ENCODE measurements at regions not wholly inside any gene's neighbourhood (a gene's known extent, or its start where the extent isn't known, plus 50 kb on each side); places are given as distances from the start of the nearest gene placed in this dataset.

DNA sequence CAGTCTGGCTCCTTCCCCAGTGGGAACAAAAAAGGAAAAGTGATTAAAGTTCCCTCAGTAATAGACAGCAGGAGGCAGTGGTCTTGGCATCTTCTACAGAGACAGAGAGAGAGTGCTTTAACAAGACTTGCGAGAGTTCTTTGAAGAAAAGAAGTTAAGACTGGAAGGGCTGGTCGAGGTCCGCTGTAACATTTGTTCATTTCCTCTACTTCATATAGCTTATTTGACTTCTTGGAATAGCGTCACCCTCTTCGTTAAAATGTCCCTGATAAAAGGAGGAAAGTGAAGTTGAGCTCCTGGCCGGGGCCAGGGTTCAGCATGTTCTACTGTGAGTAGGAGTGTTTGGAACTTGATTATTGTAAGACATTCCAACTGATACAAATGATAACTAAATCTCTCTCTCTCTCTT, 179.8 kb downstream of the SLIT2 start:
- no peak for TF ChIP-seq POLR2AphosphoS5 (IDR thresholded peaks at IDR 0.05; ENCODE audit: borderline replicate concordance, low read depth, low read length)
- no peak for TF ChIP-seq FOXP2 (optimal IDR thresholded peaks at IDR 0.05; ENCODE audit: control extremely low read depth, extremely low read length, insufficient read depth)
- TF ChIP-seq EZH2 (IDR thresholded peaks at IDR 0.05): no peak
- no peak overlapping the region for H3K9ac ChIP-seq (ENCODE audit: insufficient read length)
- no peak overlapping the region for H3K4me3 ChIP-seq
- H3K9me3 ChIP-seq (ENCODE audit: low read depth, low read length): no peaks in the 10 kb centered on the region
- DNase-seq (ENCODE audit: low read depth, low spot score): no peak
- no peaks in the 10 kb centered on the region for H3K36me3 ChIP-seq (ENCODE audit: insufficient read depth, low read length)
- no peak overlapping the region for H3K27ac ChIP-seq

DNA sequence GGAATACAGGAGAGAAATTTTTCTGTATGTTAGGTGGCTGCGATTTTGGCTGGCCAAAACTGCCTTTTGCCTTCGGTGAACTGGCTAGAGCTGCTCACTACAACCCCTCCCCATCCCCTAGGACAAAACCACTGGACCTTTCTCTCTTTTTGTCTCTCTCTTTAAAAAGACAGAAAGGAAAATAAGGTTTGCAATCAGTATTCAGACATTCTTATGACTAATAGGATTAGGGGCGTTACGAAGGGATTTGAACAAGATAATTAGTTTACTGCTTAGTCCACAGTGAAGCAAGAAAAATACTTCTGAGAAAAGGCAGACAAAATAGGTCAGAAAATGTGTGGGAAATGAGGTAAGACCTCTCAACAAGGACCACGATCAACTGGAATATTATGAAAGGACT, 180.4 kb downstream of the SLIT2 start:
- no peak overlapping the region for H3K27ac ChIP-seq
- no peaks in the 10 kb centered on the region for H3K36me3 ChIP-seq (ENCODE audit: insufficient read depth, low read length)
- no peak overlapping the region for H3K9ac ChIP-seq (ENCODE audit: insufficient read length)
- H3K9me3 ChIP-seq (ENCODE audit: low read depth, low read length): no peaks in the 10 kb centered on the region
- no peak for DNase-seq (ENCODE audit: low read depth, low spot score)
- no peak overlapping the region for H3K4me3 ChIP-seq
- TF ChIP-seq FOXP2 (optimal IDR thresholded peaks at IDR 0.05; ENCODE audit: control extremely low read depth, extremely low read length, insufficient read depth) (no peak), POLR2AphosphoS5 (IDR thresholded peaks at IDR 0.05; ENCODE audit: borderline replicate concordance, low read depth, low read length) (no peak), EZH2 (IDR thresholded peaks at IDR 0.05) (no peak)

DNA sequence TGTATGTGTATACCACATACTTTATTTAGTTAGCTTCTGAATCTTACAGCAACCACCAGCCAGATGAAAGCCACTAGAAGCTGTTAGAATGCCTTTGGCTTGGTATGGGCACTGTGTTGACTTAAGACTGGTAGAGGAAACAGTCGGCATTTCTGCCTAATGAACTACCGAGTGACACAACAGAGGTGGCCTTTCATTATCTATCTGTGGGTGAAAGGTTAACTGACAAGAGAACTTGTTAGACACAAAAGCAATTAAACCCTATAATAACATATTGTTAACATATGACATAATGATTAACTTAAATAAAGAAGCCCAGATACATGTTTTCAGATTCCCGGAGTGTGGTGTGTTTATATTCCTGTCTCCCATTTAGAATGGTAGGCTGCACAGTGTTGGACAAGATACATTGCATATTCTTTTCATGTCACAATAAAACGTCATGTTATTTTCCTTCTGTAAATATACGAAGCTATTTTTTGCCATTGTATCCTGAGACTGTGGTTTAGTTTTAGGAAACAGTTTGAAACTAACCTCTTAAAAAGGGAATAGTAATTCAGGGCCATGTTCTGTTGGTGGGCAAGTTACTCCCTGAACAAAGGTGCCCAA, 181.5 kb downstream of the SLIT2 start:
- Histone ChIP-seq H3K9me3 (ENCODE audit: low read depth, low read length) (no peaks in the 10 kb centered on the region), H3K9ac (ENCODE audit: insufficient read length) (no peak overlapping the region), H3K27ac (no peak overlapping the region), H3K36me3 (ENCODE audit: insufficient read depth, low read length) (no peaks in the 10 kb centered on the region), H3K4me3 (no peak overlapping the region)
- TF ChIP-seq EZH2 (IDR thresholded peaks at IDR 0.05): no peak
- TF ChIP-seq FOXP2 (optimal IDR thresholded peaks at IDR 0.05; ENCODE audit: control extremely low read depth, extremely low read length, insufficient read depth): no peak
- no peak for TF ChIP-seq POLR2AphosphoS5 (IDR thresholded peaks at IDR 0.05; ENCODE audit: borderline replicate concordance, low read depth, low read length)
- DNase-seq (ENCODE audit: low read depth, low spot score): no peak

DNA sequence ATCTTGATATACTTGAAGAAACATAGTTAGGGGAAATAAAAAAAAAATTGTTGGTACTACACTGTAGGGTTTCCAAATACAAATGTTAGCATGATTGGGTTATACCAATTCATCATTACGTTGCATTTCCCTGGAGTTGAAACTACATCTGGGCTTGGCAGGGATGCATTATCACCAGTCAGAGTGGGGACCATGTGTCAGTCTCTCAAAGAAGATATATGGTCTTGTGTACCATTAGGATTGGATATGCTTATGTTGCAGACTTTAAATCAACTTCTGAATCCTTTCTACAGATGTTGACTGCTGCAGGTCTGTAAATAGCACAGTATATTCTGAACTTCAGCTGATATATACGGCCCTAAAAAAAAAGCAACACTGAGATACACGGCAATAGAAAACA, 188.5 kb downstream of the SLIT2 start:
- Histone ChIP-seq H3K4me3 (no peak overlapping the region), H3K9ac (ENCODE audit: insufficient read length) (no peak overlapping the region), H3K36me3 (ENCODE audit: insufficient read depth, low read length) (no peaks in the 10 kb centered on the region), H3K9me3 (ENCODE audit: low read depth, low read length) (no peaks in the 10 kb centered on the region), H3K27ac (no peak overlapping the region)
- TF ChIP-seq POLR2AphosphoS5 (IDR thresholded peaks at IDR 0.05; ENCODE audit: borderline replicate concordance, low read depth, low read length) (no peak), EZH2 (IDR thresholded peaks at IDR 0.05) (no peak), FOXP2 (optimal IDR thresholded peaks at IDR 0.05; ENCODE audit: control extremely low read depth, extremely low read length, insufficient read depth) (no peak)
- DNase-seq (ENCODE audit: low read depth, low spot score): no peak

DNA sequence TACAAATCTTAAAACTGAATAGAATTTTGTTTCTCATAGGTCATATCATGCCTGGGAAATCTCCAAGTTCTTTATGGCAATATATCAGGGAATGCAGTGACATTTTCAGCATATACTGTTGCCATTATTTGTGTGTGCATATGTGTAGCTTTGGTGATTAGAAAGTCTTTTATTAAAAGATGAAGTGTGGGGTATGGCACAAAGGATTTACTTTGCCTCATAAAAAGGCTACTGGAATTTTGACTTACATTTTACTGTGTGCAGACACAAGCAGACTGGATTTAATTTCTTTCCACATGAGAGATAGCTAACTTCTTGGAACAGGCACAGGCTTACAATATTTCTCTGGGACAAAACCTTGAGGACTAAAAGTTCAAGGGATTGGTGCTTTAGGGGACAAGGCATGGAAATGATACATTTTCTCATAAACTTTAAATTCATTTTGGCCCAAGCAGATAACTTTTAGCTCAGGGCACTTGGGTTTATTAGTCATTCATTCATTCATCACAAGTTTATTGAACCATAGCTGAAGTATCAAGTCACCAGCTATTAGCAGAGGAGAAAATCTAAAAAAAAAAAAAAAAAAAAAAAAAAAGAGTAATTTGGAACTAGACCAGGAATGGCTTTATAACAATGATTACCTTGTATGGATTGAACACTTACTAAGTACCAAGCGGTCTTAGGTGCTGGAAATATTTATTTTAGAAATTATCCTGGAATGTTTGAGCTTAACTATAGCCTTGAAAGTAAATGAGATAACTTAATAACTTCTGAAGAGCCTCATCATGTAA, 191.5 kb downstream of the SLIT2 start:
- TF ChIP-seq EZH2 (IDR thresholded peaks at IDR 0.05): no peak
- no peak for TF ChIP-seq FOXP2 (optimal IDR thresholded peaks at IDR 0.05; ENCODE audit: control extremely low read depth, extremely low read length, insufficient read depth)
- no peak for TF ChIP-seq POLR2AphosphoS5 (IDR thresholded peaks at IDR 0.05; ENCODE audit: borderline replicate concordance, low read depth, low read length)

DNA sequence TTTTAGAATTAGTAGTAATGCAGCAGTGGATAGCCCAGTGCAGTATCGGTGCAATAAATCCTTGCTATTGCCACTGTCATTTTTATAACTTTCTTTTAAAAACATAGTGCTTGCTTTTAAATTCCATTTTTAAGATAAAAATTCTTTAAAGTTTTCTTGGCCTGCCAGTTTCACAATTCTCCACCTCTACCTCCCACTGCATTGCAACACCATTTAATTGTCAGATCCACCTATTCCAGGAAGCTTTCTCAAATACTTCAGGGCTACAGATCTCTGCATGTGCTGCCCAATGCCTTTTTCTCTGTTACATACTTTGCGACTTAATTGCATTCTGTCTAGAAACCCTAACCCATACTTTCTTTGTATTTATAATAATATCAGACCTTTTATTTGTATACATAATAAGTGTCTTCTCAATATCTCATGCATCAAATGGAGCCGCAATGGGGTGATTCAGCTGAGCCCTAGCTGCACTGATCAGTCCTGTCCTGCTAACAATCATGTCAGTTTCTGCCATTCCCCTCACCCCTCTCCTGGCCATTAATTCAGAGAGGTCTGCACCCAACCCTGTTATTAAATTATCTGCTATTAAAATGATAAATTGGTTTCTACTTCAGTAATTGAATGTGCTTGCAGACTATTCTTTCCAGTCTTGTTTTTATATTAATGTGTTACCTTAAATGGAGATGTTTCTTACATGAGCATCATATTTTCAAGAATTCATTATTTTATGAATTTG, 193.1 kb downstream of the SLIT2 start:
- H3K27ac ChIP-seq: no peak overlapping the region
- no peak for DNase-seq (ENCODE audit: low read depth, low spot score)
- H3K36me3 ChIP-seq (ENCODE audit: insufficient read depth, low read length): no peaks in the 10 kb centered on the region
- no peak overlapping the region for H3K4me3 ChIP-seq
- no peaks in the 10 kb centered on the region for H3K9me3 ChIP-seq (ENCODE audit: low read depth, low read length)
- TF ChIP-seq POLR2AphosphoS5 (IDR thresholded peaks at IDR 0.05; ENCODE audit: borderline replicate concordance, low read depth, low read length): no peak
- no peak for TF ChIP-seq FOXP2 (optimal IDR thresholded peaks at IDR 0.05; ENCODE audit: control extremely low read depth, extremely low read length, insufficient read depth)
- no peak for TF ChIP-seq EZH2 (IDR thresholded peaks at IDR 0.05)
- no peak overlapping the region for H3K9ac ChIP-seq (ENCODE audit: insufficient read length)

More for the DNA sequence above, 191.5 kb downstream of the SLIT2 start:
- no peak for DNase-seq (ENCODE audit: low read depth, low spot score)
- no peaks in the 10 kb centered on the region for H3K36me3 ChIP-seq (ENCODE audit: insufficient read depth, low read length)
- no peak overlapping the region for H3K27ac ChIP-seq
- no peaks in the 10 kb centered on the region for H3K9me3 ChIP-seq (ENCODE audit: low read depth, low read length)
- H3K4me3 ChIP-seq: no peak overlapping the region
- H3K9ac ChIP-seq (ENCODE audit: insufficient read length): no peak overlapping the region

DNA sequence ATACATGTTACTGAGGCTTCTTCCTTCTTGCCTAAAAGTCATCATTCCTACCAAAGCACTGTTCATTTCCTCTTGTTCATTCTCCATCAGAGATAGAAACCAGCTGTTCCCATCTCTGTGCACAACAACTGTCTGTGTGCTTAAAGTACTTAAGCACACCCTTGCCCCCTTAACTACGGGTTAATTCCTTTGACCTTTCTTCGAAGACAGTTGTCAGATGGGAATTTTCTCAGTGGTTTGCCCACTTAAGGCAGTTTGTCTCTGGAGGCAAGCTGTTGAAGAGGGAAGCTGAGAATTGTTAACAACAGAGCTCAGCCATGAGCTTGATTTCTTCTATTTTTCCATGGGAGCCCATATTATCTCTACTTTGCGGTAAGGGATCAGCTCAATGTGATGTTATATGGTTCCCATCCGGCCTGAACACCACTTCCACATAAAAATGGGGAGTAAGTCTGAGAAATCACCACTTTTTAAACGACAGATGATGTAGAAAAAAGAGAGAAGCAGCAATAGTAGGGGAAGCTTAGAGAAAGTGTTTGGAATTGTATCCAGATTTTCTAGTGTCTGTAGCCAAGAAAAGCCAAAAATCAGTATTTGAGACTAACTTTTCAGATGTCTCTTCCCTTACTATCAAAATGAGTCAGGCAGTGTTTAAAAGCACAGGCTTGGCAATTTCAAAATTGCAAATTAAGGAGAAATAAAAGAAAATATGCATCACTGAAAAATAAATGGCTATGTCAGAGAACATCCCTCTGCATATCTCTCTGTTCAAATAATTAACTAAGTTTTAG, 194.4 kb downstream of the SLIT2 start:
- Histone ChIP-seq H3K36me3 (ENCODE audit: insufficient read depth, low read length) (no peaks in the 10 kb centered on the region), H3K9me3 (ENCODE audit: low read depth, low read length) (no peaks in the 10 kb centered on the region), H3K4me3 (no peak overlapping the region), H3K9ac (ENCODE audit: insufficient read length) (no peak overlapping the region), H3K27ac (no peak overlapping the region)
- no peak for DNase-seq (ENCODE audit: low read depth, low spot score)
- TF ChIP-seq EZH2 (IDR thresholded peaks at IDR 0.05): no peak

DNA sequence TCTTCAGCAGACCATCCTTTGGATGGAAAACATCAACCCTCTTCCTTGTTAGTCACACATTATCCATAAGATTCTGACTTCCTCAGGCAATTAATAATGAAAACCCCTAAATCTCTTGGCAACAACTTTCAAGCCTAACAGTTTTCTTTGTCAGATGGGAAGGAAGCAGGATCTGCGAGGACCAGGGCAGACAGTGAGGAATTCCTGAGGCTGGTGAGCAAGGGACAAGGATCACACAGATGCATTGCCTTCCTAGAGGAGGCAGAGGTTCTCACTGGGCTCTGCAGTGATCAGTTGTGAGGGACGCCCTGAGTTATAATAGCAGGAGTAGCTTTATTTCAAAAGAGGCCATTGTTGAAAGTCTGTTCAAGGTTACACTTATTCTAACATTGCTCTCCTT, 195.4 kb downstream of the SLIT2 start:
- no peaks in the 10 kb centered on the region for H3K36me3 ChIP-seq (ENCODE audit: insufficient read depth, low read length)
- H3K27ac ChIP-seq: no peak overlapping the region
- H3K4me3 ChIP-seq: no peak overlapping the region

More for the DNA sequence above, 195.4 kb downstream of the SLIT2 start:
- no peak overlapping the region for H3K9ac ChIP-seq (ENCODE audit: insufficient read length)
- TF ChIP-seq EZH2 (IDR thresholded peaks at IDR 0.05): no peak
- no peak for TF ChIP-seq POLR2AphosphoS5 (IDR thresholded peaks at IDR 0.05; ENCODE audit: borderline replicate concordance, low read depth, low read length)
- no peak for TF ChIP-seq FOXP2 (optimal IDR thresholded peaks at IDR 0.05; ENCODE audit: control extremely low read depth, extremely low read length, insufficient read depth)
- DNase-seq (ENCODE audit: low read depth, low spot score): no peak
- H3K9me3 ChIP-seq (ENCODE audit: low read depth, low read length): no peaks in the 10 kb centered on the region

Data from SK-N-MC (cell line).